ENCODE measurements at regions not wholly inside any gene's neighbourhood (a gene's known extent, or its start where the extent isn't known, plus 50 kb on each side); places are given as distances from the start of the nearest gene placed in this dataset.

DNA sequence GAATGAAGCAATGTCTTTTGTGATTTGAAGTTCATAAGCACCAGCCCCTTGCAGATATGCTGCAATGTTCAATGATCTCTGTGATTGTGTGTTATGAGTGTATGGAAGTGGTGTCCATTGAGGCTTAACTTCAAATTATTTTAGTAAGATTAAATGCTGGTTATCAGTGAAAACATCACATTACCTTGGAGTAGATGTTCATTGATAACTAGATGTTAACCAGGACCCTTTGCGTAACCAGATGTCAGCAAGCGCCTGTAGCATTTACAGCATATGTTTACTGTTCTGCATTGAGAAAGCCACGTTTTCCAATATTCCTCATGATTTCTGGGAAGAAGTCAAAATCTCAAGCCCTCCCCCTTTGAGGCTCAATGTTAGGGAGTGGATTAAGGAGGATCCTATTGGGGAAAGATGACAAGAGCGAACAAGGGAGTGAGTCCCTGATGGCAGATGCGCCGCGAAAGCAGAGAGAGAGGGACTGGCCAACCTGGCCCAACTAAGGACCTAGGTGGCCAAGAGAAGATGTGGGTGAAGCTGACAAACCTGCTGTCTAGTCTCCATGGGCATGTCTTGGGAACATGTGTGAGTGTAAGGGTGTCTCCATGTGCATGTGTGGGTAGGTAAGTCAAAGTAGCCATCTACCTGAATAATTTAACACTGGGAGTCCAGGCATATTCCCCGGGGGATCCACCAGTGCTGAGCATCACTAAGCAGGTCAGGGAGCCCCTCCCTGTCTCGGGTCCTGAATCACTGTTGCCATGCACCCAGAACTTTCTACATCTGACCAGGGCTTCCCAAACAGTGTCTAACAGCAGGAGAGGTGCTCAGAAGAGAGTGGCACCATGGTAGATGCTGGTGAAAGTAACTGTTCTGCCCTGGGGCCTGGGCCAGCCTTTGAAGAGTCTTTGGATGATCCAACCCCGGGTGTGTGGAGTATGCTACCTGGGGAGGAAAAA is 141.6 kb upstream of the GDF10 start:
- dilution Hi-C loops (cut with MboI; ENCODE audit: extremely low pct_ligation_motif_present, low sequenced_read_pairs): no loop called here
- H3K4me1 ChIP-seq (ENCODE audit: control insufficient read depth, extremely low read depth, insufficient read depth, low read length): peaks cover 3% of the 10 kb centered on the region
- FAIRE-seq: no peak
- TF ChIP-seq CTCF (optimal IDR thresholded peaks at IDR 0.05 in 1 of 3, IDR thresholded peaks at IDR 0.05 in 1 of 3, conservative IDR thresholded peaks at IDR 0.05 in 1 of 3; ENCODE audit: extremely low read depth in 1 of 3, insufficient read depth in 2 of 3, low read length in 3 of 3) (no peak), EZH2 (IDR thresholded peaks at IDR 0.05; ENCODE audit: low read length) (no peak)
- H3K79me2 ChIP-seq (ENCODE audit: control insufficient read depth, insufficient read depth, low read length): no peaks in the 10 kb centered on the region
- no peaks in the 10 kb centered on the region for H3K27me3 ChIP-seq (ENCODE audit: control insufficient read depth, extremely low read depth, insufficient read depth, low read length)
- no peak overlapping the region for H3K27ac ChIP-seq (ENCODE audit: control insufficient read depth, insufficient read depth, low read length)
- H3K4me2 ChIP-seq (ENCODE audit: control insufficient read depth, extremely low read depth, insufficient read depth, low read depth, low read length): no peak overlapping the region
- peaks cover 3% of the 10 kb centered on the region for H3K9me3 ChIP-seq (ENCODE audit: control insufficient read depth, low read depth, low read length)
- no peaks in the 10 kb centered on the region for H3K36me3 ChIP-seq (ENCODE audit: control insufficient read depth in 2 of 2, extremely low read depth in 1 of 2, insufficient read depth in 2 of 2, low read length in 2 of 2)
- H3K9ac ChIP-seq (ENCODE audit: control insufficient read depth, extremely low read depth, insufficient read depth, low read length): no peak overlapping the region
- no peak overlapping the region for H2AFZ ChIP-seq (ENCODE audit: control insufficient read depth, low read length)
- no peaks in the 10 kb centered on the region for H3K9me1 ChIP-seq (ENCODE audit: control insufficient read depth, extremely low read depth, insufficient read depth, low read length)
- DNase-seq (ENCODE audit: low read depth, low spot score): no peak
- H4K20me1 ChIP-seq (ENCODE audit: control insufficient read depth, extremely low read depth, insufficient read depth, low read length): no peaks in the 10 kb centered on the region
- no peak overlapping the region for H3K4me3 ChIP-seq (ENCODE audit: control insufficient read depth in 2 of 3, extremely low read depth in 1 of 3, insufficient read depth in 2 of 3, low read depth in 1 of 3, low read length in 3 of 3)

DNA sequence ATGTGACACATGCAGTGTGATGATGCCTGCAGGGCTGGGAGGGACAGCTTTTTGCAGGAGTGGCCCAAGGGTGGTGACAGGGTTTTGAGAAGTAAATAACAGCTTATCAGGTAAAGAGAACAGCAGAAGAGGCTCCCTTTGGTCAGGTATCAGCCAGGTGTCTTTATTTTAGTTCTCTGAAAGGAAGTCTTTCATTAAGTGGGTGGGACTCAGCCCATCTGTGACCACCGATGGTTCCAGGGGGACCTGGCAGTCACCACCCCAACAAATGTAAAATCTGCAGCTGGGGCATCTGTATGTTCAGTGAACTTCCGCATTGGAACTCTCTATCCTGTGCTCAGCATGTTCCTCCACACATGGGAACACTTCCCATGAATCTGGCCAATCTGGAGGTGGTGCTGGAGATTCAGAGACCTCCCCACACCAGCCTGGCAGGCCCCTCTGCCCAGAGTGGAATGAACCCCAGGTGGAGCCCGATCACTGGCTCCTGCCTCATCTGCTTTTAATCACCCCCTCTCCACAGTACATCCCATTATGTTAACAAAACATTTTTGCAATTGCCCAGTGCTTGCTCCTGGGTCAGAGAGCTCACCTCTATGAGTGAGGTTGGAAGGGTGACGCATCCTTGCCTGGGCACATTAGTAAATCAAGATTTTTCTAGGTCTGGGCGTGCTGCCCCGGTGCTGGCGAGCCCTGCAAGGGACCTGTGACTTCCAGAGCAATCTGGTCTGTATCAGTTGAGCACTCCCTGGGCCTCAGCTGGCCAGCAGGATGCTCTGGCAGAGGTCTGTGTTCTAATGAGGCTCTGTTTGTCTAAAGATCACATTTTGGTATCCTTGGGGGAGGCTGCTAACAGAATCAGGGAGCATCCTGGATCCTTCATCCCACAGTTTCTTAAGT is 140.4 kb upstream of the GDF10 start:
- Histone ChIP-seq H3K4me3 (ENCODE audit: control insufficient read depth in 2 of 3, extremely low read depth in 1 of 3, insufficient read depth in 2 of 3, low read depth in 1 of 3, low read length in 3 of 3) (no peak overlapping the region), H3K4me1 (ENCODE audit: control insufficient read depth, extremely low read depth, insufficient read depth, low read length) (peaks cover 5% of the 10 kb centered on the region), H3K4me2 (ENCODE audit: control insufficient read depth, extremely low read depth, insufficient read depth, low read depth, low read length) (no peak overlapping the region), H3K9me3 (ENCODE audit: control insufficient read depth, low read depth, low read length) (peaks cover 3% of the 10 kb centered on the region), H4K20me1 (ENCODE audit: control insufficient read depth, extremely low read depth, insufficient read depth, low read length) (no peaks in the 10 kb centered on the region), H3K79me2 (ENCODE audit: control insufficient read depth, insufficient read depth, low read length) (no peaks in the 10 kb centered on the region), H3K27me3 (ENCODE audit: control insufficient read depth, extremely low read depth, insufficient read depth, low read length) (no peaks in the 10 kb centered on the region), H3K9me1 (ENCODE audit: control insufficient read depth, extremely low read depth, insufficient read depth, low read length) (no peaks in the 10 kb centered on the region), H3K9ac (ENCODE audit: control insufficient read depth, extremely low read depth, insufficient read depth, low read length) (no peak overlapping the region), H3K36me3 (ENCODE audit: control insufficient read depth in 2 of 2, extremely low read depth in 1 of 2, insufficient read depth in 2 of 2, low read length in 2 of 2) (no peaks in the 10 kb centered on the region), H3K27ac (ENCODE audit: control insufficient read depth, insufficient read depth, low read length) (no peak overlapping the region), H2AFZ (ENCODE audit: control insufficient read depth, low read length) (no peak overlapping the region)
- dilution Hi-C loops (cut with MboI; ENCODE audit: extremely low pct_ligation_motif_present, low sequenced_read_pairs): no loop called here
- DNase-seq (ENCODE audit: low read depth, low spot score) (no peak), FAIRE-seq (no peak)
- no peak for TF ChIP-seq CTCF (optimal IDR thresholded peaks at IDR 0.05 in 1 of 3, IDR thresholded peaks at IDR 0.05 in 1 of 3, conservative IDR thresholded peaks at IDR 0.05 in 1 of 3; ENCODE audit: extremely low read depth in 1 of 3, insufficient read depth in 2 of 3, low read length in 3 of 3)
- no peak for TF ChIP-seq EZH2 (IDR thresholded peaks at IDR 0.05; ENCODE audit: low read length)
